Lower lobe of right lung (tissue), 2 donors: ENCODE measurements at regions not wholly inside any gene's neighbourhood (a gene's known extent, or its start where the extent isn't known, plus 50 kb on each side); places are given as distances from the start of the nearest gene placed in this dataset.

Source experiments
- ATAC-seq, 2 donors: fragments of 200-7000 bp; cut with Tn5 transposase; one replicate each; pipeline ENCODE4 v1.9.1; 2020 to 2022; ENCODE audit warnings: mild to moderate bottlenecking in 2 of 2, moderate library complexity in 2 of 2
- DNase-seq: peaks from one replicate; pipeline ENCODE4 v3.0.0-alpha.2; 2020
- H3K27ac ChIP-seq: fragments of 200-600 bp; one replicate; pipeline ENCODE4 v1.8.0; 2022
- H3K27me3 ChIP-seq: fragments of 200-600 bp; one replicate; pipeline ENCODE4 v1.8.0; 2022; ENCODE audit warnings: low read depth
- H3K36me3 ChIP-seq: fragments of 200-600 bp; one replicate; pipeline ENCODE4 v1.8.0; 2022; ENCODE audit warnings: mild to moderate bottlenecking
- H3K4me1 ChIP-seq: fragments of 200-600 bp; one replicate; pipeline ENCODE4 v1.8.0; 2022
- H3K4me3 ChIP-seq: fragments of 200-600 bp; one replicate; pipeline ENCODE4 v1.8.0; 2022; ENCODE audit warnings: mild to moderate bottlenecking
- H3K9me3 ChIP-seq: fragments of 200-600 bp; one replicate; pipeline ENCODE4 v1.8.0; 2022
- CTCF ChIP-seq: fragments of 200-600 bp; IDR thresholded peaks from one replicate; pipeline ENCODE4 v1.8.0; 2022; ENCODE audit warnings: antibody characterized with exemption, mild to moderate bottlenecking
- intact Hi-C: fragments of 100-400 bp; cut with DNase I; formaldehyde crosslinking; loops from one replicate; pipeline ENCODE4 v1.11.0; 2022
- donor health status: DM: no; HTN: yes; CAD: no; lungs with severe emphysema.

GRCh38 chr1:177732178-177732577, 237.7 kb downstream of the SEC16B start:
- ATAC-seq = no peak
- no peak overlapping the region for H3K4me3 ChIP-seq
- no peaks in the 10 kb centered on the region for H3K9me3 ChIP-seq
- TF ChIP-seq CTCF = no peak
- intact Hi-C loops = no loop called here
- no peak for DNase-seq
- H3K27ac ChIP-seq = no peak overlapping the region
- H3K4me1 ChIP-seq = no peaks in the 10 kb centered on the region
- no peaks in the 10 kb centered on the region for H3K27me3 ChIP-seq
- H3K36me3 ChIP-seq = no peaks in the 10 kb centered on the region

DNA sequence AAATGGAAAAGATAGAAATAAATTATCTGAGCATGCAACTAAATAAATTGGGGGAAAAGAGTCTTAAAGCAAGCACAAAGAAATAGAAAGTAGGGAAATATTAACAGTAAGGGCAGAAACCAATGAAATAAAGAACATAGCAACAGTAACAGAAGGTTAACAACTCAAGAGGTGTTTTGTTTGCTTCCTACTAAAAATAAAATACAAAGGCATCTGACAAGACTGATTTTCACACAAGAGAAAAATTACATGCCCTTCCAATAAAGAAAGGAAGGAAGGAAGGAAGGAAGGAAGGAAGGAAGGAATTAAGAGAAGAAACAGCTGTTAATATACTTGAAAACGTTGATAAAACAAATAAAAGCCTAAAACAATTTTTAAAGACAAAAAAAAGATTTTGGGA, 240.2 kb downstream of the SEC16B start:
- no peak for DNase-seq
- Histone ChIP-seq H3K4me1 (no peaks in the 10 kb centered on the region), H3K27me3 (no peaks in the 10 kb centered on the region), H3K4me3 (no peak overlapping the region), H3K9me3 (no peaks in the 10 kb centered on the region), H3K27ac (no peak overlapping the region), H3K36me3 (no peaks in the 10 kb centered on the region)
- no peak for TF ChIP-seq CTCF
- intact Hi-C loops = no loop called here
- no peak for ATAC-seq

DNA sequence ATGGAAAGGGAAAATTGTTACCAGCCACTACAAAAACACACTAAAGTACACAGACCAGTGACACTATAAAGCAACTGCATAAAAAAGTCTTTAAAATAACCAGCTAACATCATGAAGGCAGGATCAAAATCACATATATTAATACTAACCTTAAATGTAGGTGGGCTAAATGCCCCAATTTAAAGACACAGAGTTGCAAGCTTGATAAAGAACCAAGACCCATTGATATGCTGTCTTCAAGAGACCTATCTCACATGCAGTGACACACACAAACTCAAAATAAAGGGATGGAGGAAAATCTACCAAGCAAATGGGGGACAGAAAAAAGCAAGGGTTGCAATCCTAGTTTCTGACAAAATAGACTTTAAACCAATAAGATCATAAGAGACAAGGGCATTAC, 246.3 kb downstream of the SEC16B start:
- no peak overlapping the region for H3K27ac ChIP-seq
- H3K4me3 ChIP-seq = no peak overlapping the region
- H3K36me3 ChIP-seq = no peaks in the 10 kb centered on the region
- H3K27me3 ChIP-seq = no peaks in the 10 kb centered on the region
- no peaks in the 10 kb centered on the region for H3K4me1 ChIP-seq
- H3K9me3 ChIP-seq = peaks cover 4% of the 10 kb centered on the region
- intact Hi-C loops = no loop called here
- ATAC-seq (no peak), DNase-seq (no peak)
- no peak for TF ChIP-seq CTCF

DNA sequence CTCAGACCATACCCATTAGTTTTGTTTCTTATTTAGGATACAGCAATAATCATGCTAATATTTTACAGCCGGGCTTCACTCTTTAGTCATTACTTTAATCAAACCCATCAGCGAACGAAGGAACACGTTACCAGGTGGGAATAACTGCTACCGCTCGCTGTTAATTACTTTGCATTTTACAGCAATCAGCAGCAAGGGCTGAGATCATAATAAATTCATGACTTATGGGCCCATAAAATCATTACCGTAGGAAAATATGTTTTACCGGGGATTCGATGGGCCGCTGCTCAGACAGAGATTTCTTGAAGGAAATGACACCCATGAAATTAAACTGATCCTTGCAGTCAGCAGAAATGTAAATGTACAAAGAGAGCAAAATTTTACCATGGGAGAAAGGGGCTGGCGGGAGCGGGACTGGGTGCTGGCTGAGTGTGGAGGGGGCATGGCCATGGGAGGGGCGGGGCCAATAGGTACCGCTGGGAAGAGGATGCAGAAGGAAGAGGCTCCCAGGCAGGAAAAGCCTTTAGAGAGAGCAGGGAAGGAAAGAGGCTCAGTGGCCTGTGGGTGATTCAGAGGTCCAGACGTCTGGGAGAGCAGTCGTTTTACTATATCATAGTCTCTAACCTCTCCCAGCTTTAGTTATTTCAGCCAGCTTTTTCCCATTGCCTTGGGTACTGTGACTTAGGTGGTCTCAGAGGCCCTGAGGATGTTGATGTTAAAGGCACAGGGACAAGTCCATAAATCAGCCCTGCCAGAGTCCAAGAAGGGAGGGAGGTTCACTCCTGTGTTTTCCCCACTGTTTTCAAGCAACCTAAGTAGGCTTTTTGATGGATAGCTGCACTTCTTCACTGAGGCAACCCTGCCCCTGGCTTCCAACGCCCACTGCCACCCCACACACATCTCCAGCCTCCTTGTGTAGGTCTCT, 258.9 kb downstream of the SEC16B start:
- H3K36me3 ChIP-seq = no peaks in the 10 kb centered on the region
- H3K27ac ChIP-seq = no peak overlapping the region
- no peaks in the 10 kb centered on the region for H3K4me1 ChIP-seq
- ATAC-seq (no peak), DNase-seq (no peak)
- no peak for TF ChIP-seq CTCF
- intact Hi-C loops = no loop called here
- H3K4me3 ChIP-seq = no peak overlapping the region
- peaks cover under 1% of the 10 kb centered on the region for H3K9me3 ChIP-seq
- H3K27me3 ChIP-seq = no peaks in the 10 kb centered on the region

GRCh38 chr1:177708406-177708805, 261.5 kb downstream of the SEC16B start:
- no peak for TF ChIP-seq CTCF
- H3K4me3 ChIP-seq = no peak overlapping the region
- intact Hi-C loops = no loop called here
- DNase-seq = no peak
- no peaks in the 10 kb centered on the region for H3K4me1 ChIP-seq
- H3K27ac ChIP-seq = no peak overlapping the region
- no peaks in the 10 kb centered on the region for H3K36me3 ChIP-seq
- no peaks in the 10 kb centered on the region for H3K27me3 ChIP-seq
- no peaks in the 10 kb centered on the region for H3K9me3 ChIP-seq
- no peak for ATAC-seq
